Kidney epithelial cell (primary cell): ENCODE measurements at regions not wholly inside any gene's neighbourhood (a gene's known extent, or its start where the extent isn't known, plus 50 kb on each side); places are given as distances from the start of the nearest gene placed in this dataset.
"Not testable (repeated sequence)": the region's sequence is repeated elsewhere in the genome, so short reads cannot be mapped to it uniquely, and the experiment has no call there.

Experiments
- DNase-seq: peaks from one replicate; pipeline ENCODE4 v3.0.0-alpha.2; 2010; ENCODE audit warnings: low read depth
- H3K27me3 ChIP-seq: 2 replicates; pipeline ENCODE4 v1.6.0; 2011; ENCODE audit warnings: low read length; ENCODE audit not compliant: control insufficient read depth, insufficient read depth
- H3K36me3 ChIP-seq: 2 replicates; pipeline ENCODE4 v1.5.1; 2011; ENCODE audit warnings: low read length; ENCODE audit not compliant: control insufficient read depth, insufficient read depth
- H3K4me3 ChIP-seq: 2 replicates; pipeline ENCODE4 v1.5.1; 2011; ENCODE audit warnings: low read depth, mild to moderate bottlenecking, control low read depth, low read length
- TF ChIP-seq, protein P1 (sequence below): IDR thresholded peaks from 2 replicates; pipeline ENCODE4 v1.5.1; 2011; ENCODE audit warnings: mild to moderate bottlenecking, moderate library complexity, low read length, control low read depth, inconsistent platforms; ENCODE audit not compliant: insufficient read depth, poor library complexity, severe bottlenecking

DNA sequence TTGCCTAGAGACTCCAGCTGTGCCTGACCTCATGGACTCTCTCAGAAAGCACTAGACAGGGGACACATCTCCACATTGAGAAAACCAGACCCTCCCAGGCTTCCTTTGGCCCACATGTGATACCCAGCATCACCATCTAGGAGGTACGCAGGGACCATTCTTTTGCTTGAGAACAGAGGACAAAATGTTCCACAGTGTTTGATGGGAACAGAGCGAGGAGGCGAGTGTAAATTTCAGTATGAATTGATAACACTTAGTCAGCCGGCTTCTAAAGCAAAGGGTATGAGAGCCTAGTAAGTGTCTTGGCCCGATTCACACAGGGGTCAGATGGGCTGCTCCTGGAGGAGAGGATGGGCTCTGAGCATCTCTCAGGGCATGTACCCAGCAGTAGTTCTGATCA is 1052.4 kb downstream of the BCL11B start:
- no peak overlapping the region for H3K4me3 ChIP-seq
- DNase-seq, result no peak
- H3K27me3 ChIP-seq, result no peaks in the 10 kb centered on the region
- TF ChIP-seq, protein P1, sequence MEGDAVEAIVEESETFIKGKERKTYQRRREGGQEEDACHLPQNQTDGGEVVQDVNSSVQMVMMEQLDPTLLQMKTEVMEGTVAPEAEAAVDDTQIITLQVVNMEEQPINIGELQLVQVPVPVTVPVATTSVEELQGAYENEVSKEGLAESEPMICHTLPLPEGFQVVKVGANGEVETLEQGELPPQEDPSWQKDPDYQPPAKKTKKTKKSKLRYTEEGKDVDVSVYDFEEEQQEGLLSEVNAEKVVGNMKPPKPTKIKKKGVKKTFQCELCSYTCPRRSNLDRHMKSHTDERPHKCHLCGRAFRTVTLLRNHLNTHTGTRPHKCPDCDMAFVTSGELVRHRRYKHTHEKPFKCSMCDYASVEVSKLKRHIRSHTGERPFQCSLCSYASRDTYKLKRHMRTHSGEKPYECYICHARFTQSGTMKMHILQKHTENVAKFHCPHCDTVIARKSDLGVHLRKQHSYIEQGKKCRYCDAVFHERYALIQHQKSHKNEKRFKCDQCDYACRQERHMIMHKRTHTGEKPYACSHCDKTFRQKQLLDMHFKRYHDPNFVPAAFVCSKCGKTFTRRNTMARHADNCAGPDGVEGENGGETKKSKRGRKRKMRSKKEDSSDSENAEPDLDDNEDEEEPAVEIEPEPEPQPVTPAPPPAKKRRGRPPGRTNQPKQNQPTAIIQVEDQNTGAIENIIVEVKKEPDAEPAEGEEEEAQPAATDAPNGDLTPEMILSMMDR, result no peak
- no peaks in the 10 kb centered on the region for H3K36me3 ChIP-seq

DNA sequence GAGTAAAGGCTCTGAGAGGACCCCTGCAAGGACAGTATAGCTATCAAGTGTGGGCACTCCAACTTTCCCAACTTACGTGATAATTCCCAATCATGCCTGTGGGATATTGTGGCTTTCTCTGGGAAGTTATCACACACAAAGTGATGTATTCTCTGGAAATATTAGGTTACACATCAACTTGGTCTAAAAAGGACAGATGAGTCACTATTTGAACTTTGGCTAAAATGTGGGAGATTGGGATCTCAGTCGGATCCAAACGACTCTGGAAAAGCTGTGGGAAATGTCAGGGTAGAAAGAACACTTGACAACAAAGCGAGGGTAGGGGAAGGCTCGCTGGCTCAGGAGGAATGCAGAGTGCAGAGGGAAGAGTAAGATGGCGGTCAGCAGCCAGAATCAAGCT is 1048.9 kb downstream of the BCL11B start:
- no peaks in the 10 kb centered on the region for H3K27me3 ChIP-seq
- DNase-seq, result no peak
- no peak overlapping the region for H3K4me3 ChIP-seq
- TF ChIP-seq, protein P1, result no peak
- H3K36me3 ChIP-seq, result no peaks in the 10 kb centered on the region

GRCh38 chr14:98223710-98224109 is 1048.3 kb downstream of the BCL11B start:
- DNase-seq, H3K36me3 ChIP-seq, H3K4me3 ChIP-seq, H3K27me3 ChIP-seq: not testable (repeated sequence)

DNA sequence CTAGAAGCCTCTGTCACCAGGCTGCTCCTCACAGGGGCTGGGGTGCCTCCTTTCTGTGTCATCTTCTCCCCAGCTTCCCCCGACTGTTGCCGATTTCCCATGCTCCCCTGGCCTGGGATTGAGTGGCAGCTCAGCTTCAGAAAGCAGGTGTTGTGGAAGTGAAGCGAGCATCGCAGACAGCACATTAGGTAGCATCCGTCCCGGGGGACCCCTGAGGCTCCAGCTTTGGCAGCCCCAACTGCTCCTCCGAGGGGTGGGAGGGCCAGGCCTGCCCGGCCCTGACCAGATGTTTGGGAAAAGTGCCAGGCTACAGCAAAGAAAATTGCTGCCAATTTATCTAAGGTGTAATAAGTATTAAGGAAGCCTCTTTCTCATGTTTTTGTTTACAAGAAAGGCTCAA is 1045.6 kb downstream of the BCL11B start:
- H3K4me3 ChIP-seq, result no peak overlapping the region
- no peaks in the 10 kb centered on the region for H3K27me3 ChIP-seq
- DNase-seq, result no peak
- TF ChIP-seq, protein P1, result no peak
- no peaks in the 10 kb centered on the region for H3K36me3 ChIP-seq

- H3K36me3 ChIP-seq, result no peaks in the 10 kb centered on the region
- H3K27me3 ChIP-seq, result no peaks in the 10 kb centered on the region
- no peak for DNase-seq
- H3K4me3 ChIP-seq, result no peak overlapping the region
- TF ChIP-seq, protein P1, result no peak
Measured at GRCh38 chr14:98227000-98227726, 1044.8 kb downstream of the BCL11B start.

DNA sequence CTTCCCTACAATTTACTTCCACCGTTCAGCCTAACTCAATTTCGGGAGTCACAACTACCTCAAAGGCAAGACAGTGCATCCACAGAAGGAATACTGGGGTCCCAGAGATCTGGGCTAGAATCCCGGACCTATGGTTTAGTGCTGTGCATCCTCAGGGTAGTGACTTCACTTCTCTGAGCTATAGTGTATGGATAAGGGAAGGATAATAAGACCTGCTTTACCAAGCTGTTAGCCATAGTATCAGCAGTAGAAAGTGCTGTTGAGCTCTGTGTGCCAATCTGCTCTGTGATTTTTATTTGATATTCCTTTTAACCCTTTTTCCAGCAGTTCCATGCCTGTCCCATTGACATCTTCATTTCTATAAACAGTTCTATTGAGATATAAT is 1044.3 kb downstream of the BCL11B start:
- Histone ChIP-seq H3K27me3 (no peaks in the 10 kb centered on the region), H3K36me3 (no peaks in the 10 kb centered on the region), H3K4me3 (no peak overlapping the region)
- TF ChIP-seq, protein P1, result no peak
- DNase-seq, result no peak
